ENCODE measurements at regions not wholly inside any gene's neighbourhood (a gene's known extent, or its start where the extent isn't known, plus 50 kb on each side); places are given as distances from the start of the nearest gene placed in this dataset.

DNA sequence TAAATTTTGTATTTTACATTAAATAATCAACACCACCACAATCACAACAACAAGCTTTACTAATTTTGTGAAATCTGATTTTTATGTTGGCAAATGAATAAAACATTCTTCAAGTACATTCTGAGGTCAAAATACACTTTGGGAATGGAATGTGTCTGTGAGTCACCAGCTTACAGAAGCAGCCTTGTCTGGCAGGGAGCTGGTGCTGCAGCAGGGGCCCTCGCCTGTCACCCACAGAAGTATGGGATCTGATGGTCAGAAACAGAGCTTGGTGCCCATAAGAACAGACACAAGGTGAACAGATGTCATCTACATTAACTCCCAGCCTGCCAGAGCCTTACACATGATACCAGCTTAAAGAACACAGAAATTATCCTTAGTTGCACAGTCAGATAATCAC is 496.9 kb downstream of the CCSER2 start:
- TF ChIP-seq POLR2A (IDR thresholded peaks at IDR 0.05) (no peak), CTCF (IDR thresholded peaks at IDR 0.05) (no peak)
